Vagina (tissue), 2 donors: ENCODE measurements at regions not wholly inside any gene's neighbourhood (a gene's known extent, or its start where the extent isn't known, plus 50 kb on each side); places are given as distances from the start of the nearest gene placed in this dataset.

Experiments
- DNase-seq, 2 donors: peaks; one replicate each; pipeline ENCODE4 v3.0.0-alpha.2; 2017; ENCODE audit errors: extremely low spot score in 2 of 2
- H3K27ac ChIP-seq: fragments of 200-600 bp; sonication (generic); one replicate; pipeline ENCODE4 v1.5.1; 2019
- H3K27me3 ChIP-seq: fragments of 200-600 bp; sonication (generic); one replicate; pipeline ENCODE4 v1.5.1; 2019
- H3K36me3 ChIP-seq, 2 donors: fragments of 200-600 bp; sonication (generic); one replicate each; pipeline ENCODE4 v1.5.1; 2017 to 2019
- H3K4me1 ChIP-seq: fragments of 200-600 bp; sonication (generic); one replicate; pipeline ENCODE4 v1.5.1; 2019
- H3K4me3 ChIP-seq, 2 donors: fragments of 200-600 bp; sonication (generic); 1 replicate in 1 of 2; 2 replicates in 1 of 2; pipeline ENCODE4 v1.5.1; 2016 to 2019
- H3K9me3 ChIP-seq: fragments of 200-600 bp; sonication (generic); one replicate; pipeline ENCODE4 v1.5.1; 2019
- CTCF ChIP-seq, 3 experiments: fragments of 450-650 bp in 2 of 3; fragments of 200-600 bp in 1 of 3; sonication (generic) in 1 of 3; IDR thresholded peaks; one replicate each; pipeline ENCODE4 v1.5.1; 2017 to 2019; ENCODE audit warnings: antibody characterized with exemption in 3 of 3, mild to moderate bottlenecking in 2 of 3, moderate library complexity in 2 of 3
- POLR2A ChIP-seq, 2 donors: fragments of 450-650 bp; IDR thresholded peaks; one replicate each; pipeline ENCODE4 v1.6.1; 2017; ENCODE audit warnings: antibody characterized with exemption in 2 of 2, mild to moderate bottlenecking in 2 of 2, moderate library complexity in 2 of 2
- POLR2AphosphoS5 ChIP-seq, 2 donors: sonication (generic); formaldehyde crosslinking; IDR thresholded peaks; one replicate each; pipeline ENCODE4 v1.9.0; 2017; ENCODE audit warnings: antibody characterized with exemption in 2 of 2, mild to moderate bottlenecking in 2 of 2, low read depth in 1 of 2; ENCODE audit not compliant: insufficient read depth in 1 of 2
- intact Hi-C: fragments of 100-400 bp; cut with DNase I; formaldehyde crosslinking; loops from one replicate; pipeline ENCODE4 v1.15.1; 2023

- TF ChIP-seq POLR2AphosphoS5 (IDR thresholded peaks at IDR 0.05; ENCODE audit: insufficient read depth in 1 of 2, low read depth in 1 of 2) (no peak), POLR2A (IDR thresholded peaks at IDR 0.05) (no peak), CTCF (IDR thresholded peaks at IDR 0.05) (no peak)
- no peaks in the 10 kb centered on the region for H3K27me3 ChIP-seq
- no peak overlapping the region for H3K27ac ChIP-seq
- no peaks in the 10 kb centered on the region for H3K4me1 ChIP-seq
- H3K4me3 ChIP-seq, result no peak overlapping the region
- no peaks in the 10 kb centered on the region for H3K9me3 ChIP-seq
- intact Hi-C loops, result no loop called here
- no peak for DNase-seq
- no peaks in the 10 kb centered on the region for H3K36me3 ChIP-seq
These were observed 75.5 kb downstream of the HMX1 start for GRCh38 chr4:8796096-8796495.

- Histone ChIP-seq H3K27ac (no peak overlapping the region), H3K4me1 (no peaks in the 10 kb centered on the region), H3K36me3 (no peaks in the 10 kb centered on the region), H3K27me3 (no peaks in the 10 kb centered on the region), H3K4me3 (no peak overlapping the region), H3K9me3 (no peaks in the 10 kb centered on the region)
- no peak for TF ChIP-seq POLR2AphosphoS5 (IDR thresholded peaks at IDR 0.05; ENCODE audit: insufficient read depth in 1 of 2, low read depth in 1 of 2)
- no peak for TF ChIP-seq CTCF (IDR thresholded peaks at IDR 0.05)
- no peak for TF ChIP-seq POLR2A (IDR thresholded peaks at IDR 0.05)
- intact Hi-C loops, result no loop called here
- no peak for DNase-seq
These were observed 76.5 kb downstream of the HMX1 start for GRCh38 chr4:8795140-8795539.

- DNase-seq, result no peak
- no peaks in the 10 kb centered on the region for H3K27me3 ChIP-seq
- no peaks in the 10 kb centered on the region for H3K36me3 ChIP-seq
- no peak for TF ChIP-seq POLR2A (IDR thresholded peaks at IDR 0.05)
- TF ChIP-seq CTCF (IDR thresholded peaks at IDR 0.05), result no peak
- TF ChIP-seq POLR2AphosphoS5 (IDR thresholded peaks at IDR 0.05; ENCODE audit: insufficient read depth in 1 of 2, low read depth in 1 of 2), result no peak
- intact Hi-C loops, result no loop called here
- H3K4me3 ChIP-seq, result no peak overlapping the region
- H3K9me3 ChIP-seq, result no peaks in the 10 kb centered on the region
- H3K27ac ChIP-seq, result no peak overlapping the region
- no peaks in the 10 kb centered on the region for H3K4me1 ChIP-seq
These were observed 77.1 kb downstream of the HMX1 start for GRCh38 chr4:8794491-8794890.

GRCh38 chr4:8793571-8794160 is 78.0 kb downstream of the HMX1 start:
- H3K4me3 ChIP-seq, result no peak overlapping the region
- intact Hi-C loops, result no loop called here
- no peaks in the 10 kb centered on the region for H3K27me3 ChIP-seq
- no peak overlapping the region for H3K27ac ChIP-seq
- no peak for DNase-seq
- no peaks in the 10 kb centered on the region for H3K4me1 ChIP-seq
- no peaks in the 10 kb centered on the region for H3K9me3 ChIP-seq
- no peaks in the 10 kb centered on the region for H3K36me3 ChIP-seq
- TF ChIP-seq POLR2AphosphoS5 (IDR thresholded peaks at IDR 0.05; ENCODE audit: insufficient read depth in 1 of 2, low read depth in 1 of 2) (no peak), POLR2A (IDR thresholded peaks at IDR 0.05) (no peak), CTCF (IDR thresholded peaks at IDR 0.05) (no peak)

GRCh38 chr4:8792491-8792890 is 79.1 kb downstream of the HMX1 start:
- TF ChIP-seq POLR2A (IDR thresholded peaks at IDR 0.05), result no peak
- no peak for TF ChIP-seq POLR2AphosphoS5 (IDR thresholded peaks at IDR 0.05; ENCODE audit: insufficient read depth in 1 of 2, low read depth in 1 of 2)
- no peak for TF ChIP-seq CTCF (IDR thresholded peaks at IDR 0.05)
- no peak overlapping the region for H3K4me3 ChIP-seq
- no peak for DNase-seq
- no peaks in the 10 kb centered on the region for H3K27me3 ChIP-seq
- intact Hi-C loops, result no loop called here
- no peaks in the 10 kb centered on the region for H3K36me3 ChIP-seq
- H3K9me3 ChIP-seq, result no peaks in the 10 kb centered on the region
- H3K4me1 ChIP-seq, result no peaks in the 10 kb centered on the region
- no peak overlapping the region for H3K27ac ChIP-seq
